ENCODE measurements at regions not wholly inside any gene's neighbourhood (a gene's known extent, or its start where the extent isn't known, plus 50 kb on each side); places are given as distances from the start of the nearest gene placed in this dataset.

GRCh38 chr2:18180031-18180610, 301.7 kb downstream of the KCNS3 start:
- TF ChIP-seq POLR2AphosphoS5 (IDR thresholded peaks at IDR 0.05) (no peak), CTCF (IDR thresholded peaks at IDR 0.05) (no peak), POLR2A (IDR thresholded peaks at IDR 0.05) (no peak)
- Histone ChIP-seq H3K9me3 (no peaks in the 10 kb centered on the region), H3K4me1 (no peaks in the 10 kb centered on the region), H3K4me3 (no peak overlapping the region), H3K27me3 (no peaks in the 10 kb centered on the region), H3K36me3 (no peaks in the 10 kb centered on the region), H3K27ac (no peak overlapping the region)
- no peak for DNase-seq (ENCODE audit: low spot score in 2 of 2)
- intact Hi-C loops (cut with DNase I; ENCODE audit: low total_unique reads) = no loop called here

- DNase-seq (ENCODE audit: low spot score in 2 of 2) = no peak
- H3K4me3 ChIP-seq = no peak overlapping the region
- intact Hi-C loops (cut with DNase I; ENCODE audit: low total_unique reads) = no loop called here
- no peaks in the 10 kb centered on the region for H3K9me3 ChIP-seq
- TF ChIP-seq POLR2AphosphoS5 (IDR thresholded peaks at IDR 0.05) = no peak
- no peak for TF ChIP-seq POLR2A (IDR thresholded peaks at IDR 0.05)
- peak; percentile 47 to 67 (median 58) for TF ChIP-seq CTCF (IDR thresholded peaks at IDR 0.05)
- no peaks in the 10 kb centered on the region for H3K27me3 ChIP-seq
- H3K4me1 ChIP-seq = no peaks in the 10 kb centered on the region
- no peaks in the 10 kb centered on the region for H3K36me3 ChIP-seq
- H3K27ac ChIP-seq = no peak overlapping the region
Observed at GRCh38 chr2:18178736-18179349, 300.4 kb downstream of the KCNS3 start.

GRCh38 chr2:18176679-18177215, 298.3 kb downstream of the KCNS3 start:
- H3K4me1 ChIP-seq = no peaks in the 10 kb centered on the region
- no peak overlapping the region for H3K4me3 ChIP-seq
- TF ChIP-seq POLR2AphosphoS5 (IDR thresholded peaks at IDR 0.05) (no peak), POLR2A (IDR thresholded peaks at IDR 0.05) (no peak), CTCF (IDR thresholded peaks at IDR 0.05) (no peak)
- H3K27me3 ChIP-seq = no peaks in the 10 kb centered on the region
- H3K36me3 ChIP-seq = no peaks in the 10 kb centered on the region
- H3K9me3 ChIP-seq = no peaks in the 10 kb centered on the region
- intact Hi-C loops (cut with DNase I; ENCODE audit: low total_unique reads) = no loop called here
- DNase-seq (ENCODE audit: low spot score in 2 of 2) = no peak
- H3K27ac ChIP-seq = no peak overlapping the region

- DNase-seq (ENCODE audit: low spot score in 2 of 2) = no peak
- no peaks in the 10 kb centered on the region for H3K27me3 ChIP-seq
- H3K4me1 ChIP-seq = no peaks in the 10 kb centered on the region
- intact Hi-C loops (cut with DNase I; ENCODE audit: low total_unique reads) = no loop called here
- H3K27ac ChIP-seq = no peak overlapping the region
- TF ChIP-seq POLR2A (IDR thresholded peaks at IDR 0.05) = no peak
- no peak for TF ChIP-seq POLR2AphosphoS5 (IDR thresholded peaks at IDR 0.05)
- no peak for TF ChIP-seq CTCF (IDR thresholded peaks at IDR 0.05)
- H3K9me3 ChIP-seq = no peaks in the 10 kb centered on the region
- H3K4me3 ChIP-seq = no peak overlapping the region
- H3K36me3 ChIP-seq = no peaks in the 10 kb centered on the region
Observed at GRCh38 chr2:18172607-18173006, 294.1 kb downstream of the KCNS3 start.

Measured in breast epithelium (tissue), 4 donors.